WTC11 (cell line): ENCODE measurements at regions not wholly inside any gene's neighbourhood (a gene's known extent, or its start where the extent isn't known, plus 50 kb on each side); places are given as distances from the start of the nearest gene placed in this dataset.
A peak's percentile ranks its signal among the peaks of the same experiment; 100 is the strongest.

Source experiments
- ATAC-seq: fragments of 200-7000 bp; cut with Tn5 transposase; 2 replicates; pipeline ENCODE4 v1.10.0; 2021; ENCODE audit warnings: mild to moderate bottlenecking, moderate library complexity
- CTCF ChIA-PET: fragments of 300-600 bp; sonication (Branson Sonifier 250); formaldehyde crosslinking; loops from one replicate; lab custom pipeline; 2021; ENCODE audit warnings: antibody characterized with exemption; lab: Charles Lee
- POLR2A ChIA-PET: fragments of 350-600 bp; sonication (Branson Sonifier 250); formaldehyde crosslinking; loops from one replicate; lab custom pipeline; 2021; ENCODE audit warnings: antibody characterized with exemption; lab: Charles Lee
- DNase-seq: peaks from one replicate; pipeline ENCODE4 v3.0.0; 2021; ENCODE audit warnings: low spot score
- H3K27ac Mint-ChIP-seq: 2 replicates; pipeline ENCODE4 v1.8.0; 2021; ENCODE audit warnings: mixed read lengths
- H3K27me3 Mint-ChIP-seq: 2 replicates; pipeline ENCODE4 v1.8.0; 2021; ENCODE audit warnings: low read depth, mild to moderate bottlenecking, moderate library complexity, mixed read lengths
- H3K36me3 Mint-ChIP-seq: 2 replicates; pipeline ENCODE4 v1.8.0; 2021; ENCODE audit warnings: mixed read lengths
- H3K4me1 Mint-ChIP-seq: 2 replicates; pipeline ENCODE4 v1.8.0; 2022; ENCODE audit warnings: mixed read lengths
- H3K4me3 Mint-ChIP-seq: 2 replicates; pipeline ENCODE4 v1.8.0; 2021; ENCODE audit warnings: mild to moderate bottlenecking, moderate library complexity, mixed read lengths
- H3K9me3 Mint-ChIP-seq: 2 replicates; pipeline ENCODE4 v1.8.0; 2021; ENCODE audit warnings: mixed read lengths
- AFF4 ChIP-seq: sonication (generic); formaldehyde crosslinking; IDR thresholded peaks from 2 replicates; pipeline ENCODE4 v1.8.1; 2023; ENCODE audit warnings: mild to moderate bottlenecking, missing genetic modification reagents, borderline replicate concordance
- ERG ChIP-seq: fragments of 250-450 bp; sonication (Bioruptor Pico); IDR thresholded peaks from 2 replicates; pipeline ENCODE4 v1.8.0; 2021; ENCODE audit warnings: mild to moderate bottlenecking
- FOXK1 ChIP-seq: sonication (generic); formaldehyde crosslinking; IDR thresholded peaks from 2 replicates; pipeline ENCODE4 v1.8.0; 2022; ENCODE audit warnings: mild to moderate bottlenecking, moderate library complexity, missing genetic modification reagents
- HMGA2 ChIP-seq: fragments of 250-450 bp; sonication (Bioruptor Pico); IDR thresholded peaks from 2 replicates; pipeline ENCODE4 v1.4.0; 2021; ENCODE audit warnings: mild to moderate bottlenecking, moderate library complexity
- JAZF1 ChIP-seq: fragments of 250-450 bp; sonication (Bioruptor Pico); IDR thresholded peaks from 2 replicates; pipeline ENCODE4 v1.9.0; 2021; ENCODE audit warnings: moderate library complexity, mild to moderate bottlenecking, inconsistent platforms
- PRRX2 ChIP-seq: fragments of 250-450 bp; sonication (Bioruptor Pico); IDR thresholded peaks from 2 replicates; pipeline ENCODE4 v1.8.0; 2021; ENCODE audit warnings: mild to moderate bottlenecking
- RORB ChIP-seq: fragments of 250-450 bp; sonication (Bioruptor Pico); IDR thresholded peaks from 2 replicates; pipeline ENCODE4 v1.9.0; 2021; ENCODE audit warnings: mild to moderate bottlenecking
- TEAD4 ChIP-seq: sonication (generic); formaldehyde crosslinking; IDR thresholded peaks from 2 replicates; pipeline ENCODE4 v1.8.0; 2022; ENCODE audit warnings: mild to moderate bottlenecking, missing genetic modification reagents
- TP53 ChIP-seq: sonication (generic); formaldehyde crosslinking; IDR thresholded peaks from 2 replicates; pipeline ENCODE4 v1.8.1; 2023; ENCODE audit warnings: mild to moderate bottlenecking, missing genetic modification reagents
- ZNF121 ChIP-seq: sonication (generic); formaldehyde crosslinking; IDR thresholded peaks from 2 replicates; pipeline ENCODE4 v1.8.0; 2023; ENCODE audit warnings: missing genetic modification reagents
- ZNF138 ChIP-seq: sonication (generic); formaldehyde crosslinking; conservative IDR thresholded peaks from 2 replicates; pipeline ENCODE4 v1.8.1; 2022; ENCODE audit warnings: mild to moderate bottlenecking, moderate library complexity, missing genetic modification reagents
- ZNF232 ChIP-seq: sonication (generic); formaldehyde crosslinking; IDR thresholded peaks from 2 replicates; pipeline ENCODE4 v1.8.0; 2022; ENCODE audit warnings: mild to moderate bottlenecking, missing genetic modification reagents
- ZNF671 ChIP-seq: fragments of 250-450 bp; sonication (Bioruptor Pico); IDR thresholded peaks from 2 replicates; pipeline ENCODE4 v1.8.0; 2021; ENCODE audit warnings: mild to moderate bottlenecking
- TF ChIP-seq, protein P1 (sequence below): fragments of 250-450 bp; sonication (Bioruptor Pico); IDR thresholded peaks from 2 replicates; pipeline ENCODE4 v1.9.0; 2021; ENCODE audit warnings: mild to moderate bottlenecking
- TF ChIP-seq, protein P2 (sequence below): sonication (generic); formaldehyde crosslinking; conservative IDR thresholded peaks from 2 replicates; pipeline ENCODE4 v1.8.1; 2023; ENCODE audit warnings: mild to moderate bottlenecking, low read depth, missing genetic modification reagents, moderate library complexity
- TF ChIP-seq, protein P3 (sequence below): sonication (generic); formaldehyde crosslinking; IDR thresholded peaks from 2 replicates; pipeline ENCODE4 v1.8.0; 2022; ENCODE audit warnings: missing genetic modification reagents
- TF ChIP-seq, protein P4 (sequence below): sonication (generic); formaldehyde crosslinking; IDR thresholded peaks from 2 replicates; pipeline ENCODE4 v1.8.1; 2023; ENCODE audit warnings: mild to moderate bottlenecking, missing genetic modification reagents, moderate library complexity

- TF ChIP-seq, protein P1, sequence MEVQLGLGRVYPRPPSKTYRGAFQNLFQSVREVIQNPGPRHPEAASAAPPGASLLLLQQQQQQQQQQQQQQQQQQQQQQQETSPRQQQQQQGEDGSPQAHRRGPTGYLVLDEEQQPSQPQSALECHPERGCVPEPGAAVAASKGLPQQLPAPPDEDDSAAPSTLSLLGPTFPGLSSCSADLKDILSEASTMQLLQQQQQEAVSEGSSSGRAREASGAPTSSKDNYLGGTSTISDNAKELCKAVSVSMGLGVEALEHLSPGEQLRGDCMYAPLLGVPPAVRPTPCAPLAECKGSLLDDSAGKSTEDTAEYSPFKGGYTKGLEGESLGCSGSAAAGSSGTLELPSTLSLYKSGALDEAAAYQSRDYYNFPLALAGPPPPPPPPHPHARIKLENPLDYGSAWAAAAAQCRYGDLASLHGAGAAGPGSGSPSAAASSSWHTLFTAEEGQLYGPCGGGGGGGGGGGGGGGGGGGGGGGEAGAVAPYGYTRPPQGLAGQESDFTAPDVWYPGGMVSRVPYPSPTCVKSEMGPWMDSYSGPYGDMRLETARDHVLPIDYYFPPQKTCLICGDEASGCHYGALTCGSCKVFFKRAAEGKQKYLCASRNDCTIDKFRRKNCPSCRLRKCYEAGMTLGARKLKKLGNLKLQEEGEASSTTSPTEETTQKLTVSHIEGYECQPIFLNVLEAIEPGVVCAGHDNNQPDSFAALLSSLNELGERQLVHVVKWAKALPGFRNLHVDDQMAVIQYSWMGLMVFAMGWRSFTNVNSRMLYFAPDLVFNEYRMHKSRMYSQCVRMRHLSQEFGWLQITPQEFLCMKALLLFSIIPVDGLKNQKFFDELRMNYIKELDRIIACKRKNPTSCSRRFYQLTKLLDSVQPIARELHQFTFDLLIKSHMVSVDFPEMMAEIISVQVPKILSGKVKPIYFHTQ (CRISPR knock-in tag) = no peak
- TF ChIP-seq JAZF1 = no peak
- TF ChIP-seq ZNF121 (CRISPR knock-in tag) = no peak
- no peak for TF ChIP-seq FOXK1 (CRISPR knock-in tag)
- no peak for TF ChIP-seq ZNF671 (CRISPR knock-in tag)
- TF ChIP-seq, protein P2, sequence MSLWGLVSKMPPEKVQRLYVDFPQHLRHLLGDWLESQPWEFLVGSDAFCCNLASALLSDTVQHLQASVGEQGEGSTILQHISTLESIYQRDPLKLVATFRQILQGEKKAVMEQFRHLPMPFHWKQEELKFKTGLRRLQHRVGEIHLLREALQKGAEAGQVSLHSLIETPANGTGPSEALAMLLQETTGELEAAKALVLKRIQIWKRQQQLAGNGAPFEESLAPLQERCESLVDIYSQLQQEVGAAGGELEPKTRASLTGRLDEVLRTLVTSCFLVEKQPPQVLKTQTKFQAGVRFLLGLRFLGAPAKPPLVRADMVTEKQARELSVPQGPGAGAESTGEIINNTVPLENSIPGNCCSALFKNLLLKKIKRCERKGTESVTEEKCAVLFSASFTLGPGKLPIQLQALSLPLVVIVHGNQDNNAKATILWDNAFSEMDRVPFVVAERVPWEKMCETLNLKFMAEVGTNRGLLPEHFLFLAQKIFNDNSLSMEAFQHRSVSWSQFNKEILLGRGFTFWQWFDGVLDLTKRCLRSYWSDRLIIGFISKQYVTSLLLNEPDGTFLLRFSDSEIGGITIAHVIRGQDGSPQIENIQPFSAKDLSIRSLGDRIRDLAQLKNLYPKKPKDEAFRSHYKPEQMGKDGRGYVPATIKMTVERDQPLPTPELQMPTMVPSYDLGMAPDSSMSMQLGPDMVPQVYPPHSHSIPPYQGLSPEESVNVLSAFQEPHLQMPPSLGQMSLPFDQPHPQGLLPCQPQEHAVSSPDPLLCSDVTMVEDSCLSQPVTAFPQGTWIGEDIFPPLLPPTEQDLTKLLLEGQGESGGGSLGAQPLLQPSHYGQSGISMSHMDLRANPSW (CRISPR knock-in tag) = no peak
- TF ChIP-seq PRRX2 (CRISPR knock-in tag) = no peak
- no peak for TF ChIP-seq HMGA2 (CRISPR knock-in tag)
- TF ChIP-seq TEAD4 (CRISPR knock-in tag) = no peak
These were observed 932.7 kb downstream of the TFAP2A start (continued) for GRCh38 chr6:9482030-9482738.

DNA sequence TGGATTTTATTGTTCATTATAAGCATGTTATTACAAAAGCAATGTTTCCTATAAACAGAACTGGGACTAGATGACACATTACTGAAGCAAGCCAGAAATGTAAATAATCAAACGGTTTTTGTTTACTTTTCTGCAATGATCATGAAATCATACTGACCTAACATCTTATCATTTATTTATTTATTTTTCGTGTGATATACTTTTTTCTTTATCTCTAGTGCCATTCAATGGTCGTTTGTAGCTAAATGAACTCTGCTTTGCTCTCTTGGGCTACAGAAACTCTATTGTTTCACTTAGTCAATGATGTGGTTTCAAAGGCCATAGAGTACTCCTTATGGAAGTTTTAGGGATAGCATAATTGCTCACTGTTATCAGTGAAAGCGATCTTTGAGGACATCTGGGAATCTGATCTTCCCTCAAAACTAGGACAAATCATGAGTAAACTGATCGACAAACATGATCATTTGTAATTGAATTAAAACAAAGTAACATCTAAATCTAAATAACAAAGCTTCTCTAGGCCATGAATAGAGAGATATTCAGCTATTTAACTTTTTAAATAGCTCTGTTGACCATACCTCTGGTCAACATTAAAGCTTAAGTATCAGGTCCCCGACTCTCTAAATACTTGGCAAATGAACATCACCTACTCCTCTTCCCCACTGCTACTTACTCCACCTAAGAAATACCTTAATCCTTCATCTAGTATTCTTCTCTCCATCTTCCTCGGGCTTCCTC, 933.4 kb downstream of the TFAP2A start:
- peak; percentile 84 for ATAC-seq
- peaks cover 31% of the 10 kb centered on the region for H3K4me1 Mint-ChIP-seq
- H3K36me3 Mint-ChIP-seq = no peaks in the 10 kb centered on the region

More for the DNA sequence above, 933.4 kb downstream of the TFAP2A start:
- H3K4me3 Mint-ChIP-seq = no peak overlapping the region
- ChIA-PET POLR2A (no interaction called here), CTCF (interaction anchor here (1.3 kb wide), 1 partner anchor 25 kb away, joined by 4 read pairs; no protein-coding TSS in a partner anchor)
- DNase-seq = no peak
- peaks cover 56% of the 10 kb centered on the region for H3K27me3 Mint-ChIP-seq
- H3K9me3 Mint-ChIP-seq = peaks cover 9% of the 10 kb centered on the region; the same call in 1 of the 2 replicates
- peak overlapping the region; percentile 21 for H3K27ac Mint-ChIP-seq
- TF ChIP-seq, protein P3, sequence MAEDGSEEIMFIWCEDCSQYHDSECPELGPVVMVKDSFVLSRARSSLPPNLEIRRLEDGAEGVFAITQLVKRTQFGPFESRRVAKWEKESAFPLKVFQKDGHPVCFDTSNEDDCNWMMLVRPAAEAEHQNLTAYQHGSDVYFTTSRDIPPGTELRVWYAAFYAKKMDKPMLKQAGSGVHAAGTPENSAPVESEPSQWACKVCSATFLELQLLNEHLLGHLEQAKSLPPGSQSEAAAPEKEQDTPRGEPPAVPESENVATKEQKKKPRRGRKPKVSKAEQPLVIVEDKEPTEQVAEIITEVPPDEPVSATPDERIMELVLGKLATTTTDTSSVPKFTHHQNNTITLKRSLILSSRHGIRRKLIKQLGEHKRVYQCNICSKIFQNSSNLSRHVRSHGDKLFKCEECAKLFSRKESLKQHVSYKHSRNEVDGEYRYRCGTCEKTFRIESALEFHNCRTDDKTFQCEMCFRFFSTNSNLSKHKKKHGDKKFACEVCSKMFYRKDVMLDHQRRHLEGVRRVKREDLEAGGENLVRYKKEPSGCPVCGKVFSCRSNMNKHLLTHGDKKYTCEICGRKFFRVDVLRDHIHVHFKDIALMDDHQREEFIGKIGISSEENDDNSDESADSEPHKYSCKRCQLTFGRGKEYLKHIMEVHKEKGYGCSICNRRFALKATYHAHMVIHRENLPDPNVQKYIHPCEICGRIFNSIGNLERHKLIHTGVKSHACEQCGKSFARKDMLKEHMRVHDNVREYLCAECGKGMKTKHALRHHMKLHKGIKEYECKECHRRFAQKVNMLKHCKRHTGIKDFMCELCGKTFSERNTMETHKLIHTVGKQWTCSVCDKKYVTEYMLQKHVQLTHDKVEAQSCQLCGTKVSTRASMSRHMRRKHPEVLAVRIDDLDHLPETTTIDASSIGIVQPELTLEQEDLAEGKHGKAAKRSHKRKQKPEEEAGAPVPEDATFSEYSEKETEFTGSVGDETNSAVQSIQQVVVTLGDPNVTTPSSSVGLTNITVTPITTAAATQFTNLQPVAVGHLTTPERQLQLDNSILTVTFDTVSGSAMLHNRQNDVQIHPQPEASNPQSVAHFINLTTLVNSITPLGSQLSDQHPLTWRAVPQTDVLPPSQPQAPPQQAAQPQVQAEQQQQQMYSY (CRISPR knock-in tag) = no peak
- TF ChIP-seq RORB (CRISPR knock-in tag) (no peak), ZNF138 (CRISPR knock-in tag) (no peak), ERG (no peak), TP53 (no peak), FOXK1 (CRISPR knock-in tag) (no peak), AFF4 (CRISPR knock-in tag) (no peak), ZNF232 (CRISPR knock-in tag) (no peak), PRRX2 (CRISPR knock-in tag) (no peak)
- TF ChIP-seq, protein P4, sequence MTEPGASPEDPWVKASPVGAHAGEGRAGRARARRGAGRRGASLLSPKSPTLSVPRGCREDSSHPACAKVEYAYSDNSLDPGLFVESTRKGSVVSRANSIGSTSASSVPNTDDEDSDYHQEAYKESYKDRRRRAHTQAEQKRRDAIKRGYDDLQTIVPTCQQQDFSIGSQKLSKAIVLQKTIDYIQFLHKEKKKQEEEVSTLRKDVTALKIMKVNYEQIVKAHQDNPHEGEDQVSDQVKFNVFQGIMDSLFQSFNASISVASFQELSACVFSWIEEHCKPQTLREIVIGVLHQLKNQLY (CRISPR knock-in tag) = no peak
